Activated CD4-positive, alpha-beta T cell treated with anti-CD3 and anti-CD28 coated beads, Interleukin-2, amount 50 U/mL, for 16 hours (primary cell): ENCODE measurements at regions not wholly inside any gene's neighbourhood (a gene's known extent, or its start where the extent isn't known, plus 50 kb on each side); places are given as distances from the start of the nearest gene placed in this dataset.
A peak's percentile ranks its signal among the peaks of the same experiment; 100 is the strongest.
"Not testable (repeated sequence)": the region's sequence is repeated elsewhere in the genome, so short reads cannot be mapped to it uniquely, and the experiment has no call there.

Experiments used
- DNase-seq: peaks from one replicate; pipeline ENCODE4 v3.0.0-alpha.2; 2020

GRCh38 chr2:190005513-190005912, 57.0 kb downstream of the MSTN start:
- no peak for DNase-seq

- DNase-seq, result no peak
Measured at GRCh38 chr2:189999661-190000060, 62.9 kb downstream of the MSTN start.

GRCh38 chr2:189998665-189999064, 63.9 kb downstream of the MSTN start:
- not testable (repeated sequence) for DNase-seq

- DNase-seq, result no peak
Measured at GRCh38 chr2:189997016-189997415, 65.5 kb downstream of the MSTN start.

GRCh38 chr2:189995679-189996078, 66.8 kb downstream of the MSTN start:
- no peak for DNase-seq

- peak; percentile 31 for DNase-seq
Measured at GRCh38 chr2:189982780-189983394, 79.6 kb downstream of the MSTN start.

- no peak for DNase-seq
Measured at GRCh38 chr2:189982087-189982486, 80.4 kb downstream of the MSTN start.

GRCh38 chr2:189976488-189976887, 86.0 kb downstream of the MSTN start:
- DNase-seq, result not testable (repeated sequence)

GRCh38 chr2:189960346-189960745, 102.2 kb downstream of the MSTN start:
- DNase-seq, result no peak

- DNase-seq, result no peak
Measured at GRCh38 chr2:189959450-189959849, 103.1 kb downstream of the MSTN start.

- DNase-seq, result no peak
Measured at GRCh38 chr2:189954989-189955388, 107.5 kb downstream of the MSTN start.

- DNase-seq, result no peak
Measured at GRCh38 chr2:189952536-189953109, 109.9 kb downstream of the MSTN start.

GRCh38 chr2:189951791-189952535, 110.6 kb downstream of the MSTN start:
- no peak for DNase-seq

GRCh38 chr2:189943009-189943408, 119.5 kb downstream of the MSTN start:
- no peak for DNase-seq

- no peak for DNase-seq
Measured at GRCh38 chr2:189940913-189941312, 121.6 kb downstream of the MSTN start.

- DNase-seq, result no peak
Measured at GRCh38 chr2:189937691-189938090, 124.8 kb downstream of the MSTN start.

GRCh38 chr2:189933911-189934399, 128.6 kb downstream of the MSTN start:
- DNase-seq, result no peak

- no peak for DNase-seq
Measured at GRCh38 chr2:189933041-189933440, 129.5 kb downstream of the MSTN start.

GRCh38 chr2:189927823-189928222, 134.7 kb downstream of the MSTN start:
- no peak for DNase-seq
